Endodermal cell (in vitro differentiated cells): ENCODE measurements at regions not wholly inside any gene's neighbourhood (a gene's known extent, or its start where the extent isn't known, plus 50 kb on each side); places are given as distances from the start of the nearest gene placed in this dataset.

Experiments
- DNase-seq: peaks from one replicate; pipeline ENCODE4 v3.0.0-alpha.2; 2017
- H3K27ac ChIP-seq: 2 replicates; pipeline ENCODE4 v1.5.1; 2013; ENCODE audit warnings: mild to moderate bottlenecking, low read depth, low read length, moderate library complexity
- H3K27me3 ChIP-seq: 2 replicates; pipeline ENCODE4 v1.6.1; 2013; ENCODE audit warnings: mild to moderate bottlenecking, low read length, moderate library complexity; ENCODE audit not compliant: insufficient read depth, control insufficient read depth, poor library complexity, severe bottlenecking
- H3K36me3 ChIP-seq: 2 replicates; pipeline ENCODE4 v1.7.0; 2013; ENCODE audit warnings: mild to moderate bottlenecking, low read length, moderate library complexity; ENCODE audit not compliant: control insufficient read depth, insufficient read depth
- H3K4me1 ChIP-seq: one replicate; pipeline ENCODE4 v1.7.0; 2013; ENCODE audit warnings: low read length; ENCODE audit not compliant: control insufficient read depth, insufficient read depth
- H3K4me3 ChIP-seq: 2 replicates; pipeline ENCODE4 v1.5.1; 2013; ENCODE audit warnings: mild to moderate bottlenecking, low read length, moderate library complexity
- H3K9ac ChIP-seq: 2 replicates; pipeline ENCODE4 v1.6.1; 2013; ENCODE audit warnings: mild to moderate bottlenecking, low read length, moderate library complexity; ENCODE audit not compliant: poor library complexity, severe bottlenecking; ENCODE audit errors: extremely low read depth
- H3K9me3 ChIP-seq: 2 replicates; pipeline ENCODE4 v1.6.1; 2013; ENCODE audit warnings: mild to moderate bottlenecking, low read length, moderate library complexity; ENCODE audit not compliant: control insufficient read depth
- H3K27ac Mint-ChIP-seq: 2 replicates; pipeline ENCODE4 v1.8.0; 2020; ENCODE audit warnings: mixed read lengths
- H3K27me3 Mint-ChIP-seq: 2 replicates; pipeline ENCODE4 v1.8.0; 2021; ENCODE audit warnings: mild to moderate bottlenecking, mixed read lengths; ENCODE audit not compliant: insufficient read depth
- H3K36me3 Mint-ChIP-seq: 2 replicates; pipeline ENCODE4 v1.8.0; 2020; ENCODE audit warnings: low read depth, mixed read lengths
- H3K4me1 Mint-ChIP-seq: 2 replicates; pipeline ENCODE4 v1.8.0; 2020; ENCODE audit warnings: mixed read lengths
- H3K4me3 Mint-ChIP-seq: 2 replicates; pipeline ENCODE4 v1.8.0; 2020; ENCODE audit warnings: mild to moderate bottlenecking, moderate library complexity, mixed read lengths
- H3K9me3 Mint-ChIP-seq: 2 replicates; pipeline ENCODE4 v1.8.0; 2020; ENCODE audit warnings: mild to moderate bottlenecking, mixed read lengths
- CTCF ChIP-seq: fragments of 200-600 bp; sonication (generic); conservative IDR thresholded peaks from 2 replicates; pipeline ENCODE4 v1.5.0; 2021; ENCODE audit warnings: antibody characterized with exemption, mild to moderate bottlenecking
- WGBS, 2 experiments: methylation state at CpG; one replicate each; pipeline versions ENCODE4 v1.1.5 to v1.1.7; 2013; ENCODE audit warnings: missing lambda C conversion rate in 2 of 2, mixed read lengths in 1 of 2; ENCODE audit not compliant: insufficient coverage in 1 of 2, insufficient read length in 1 of 2; 5-methylcytosine and 5-hydroxymethylcytosine counted together

GRCh38 chr2:40625849-40626248, 174.0 kb upstream of the SLC8A1 start:
- WGBS, 2 experiments = 91% methylated on average over 2 of the region's 3 CpGs; no CpG with 5 or more reads in 1 of the 2 experiments
- no peak overlapping the region for H3K4me3 ChIP-seq
- no peak overlapping the region for H3K27ac ChIP-seq
- no peaks in the 10 kb centered on the region for H3K36me3 ChIP-seq
- H3K4me1 ChIP-seq = no peaks in the 10 kb centered on the region
- DNase-seq = no peak
- H3K9ac ChIP-seq = no peak overlapping the region
- H3K27me3 ChIP-seq = peaks cover 5% of the 10 kb centered on the region
- Mint-ChIP-seq H3K4me1 (no peaks in the 10 kb centered on the region), H3K27me3 (peaks cover 3% of the 10 kb centered on the region), H3K27ac (no peak overlapping the region), H3K36me3 (no peaks in the 10 kb centered on the region), H3K9me3 (no peaks in the 10 kb centered on the region), H3K4me3 (no peak overlapping the region)
- TF ChIP-seq CTCF = no peak
- H3K9me3 ChIP-seq = no peaks in the 10 kb centered on the region

- DNase-seq = no peak
- Mint-ChIP-seq H3K27ac (no peak overlapping the region), H3K4me1 (no peaks in the 10 kb centered on the region), H3K4me3 (no peak overlapping the region), H3K36me3 (no peaks in the 10 kb centered on the region), H3K9me3 (no peaks in the 10 kb centered on the region), H3K27me3 (peaks cover 3% of the 10 kb centered on the region)
- H3K4me1 ChIP-seq = no peaks in the 10 kb centered on the region
- no peak overlapping the region for H3K27ac ChIP-seq
- TF ChIP-seq CTCF = no peak
- WGBS, 2 experiments = 0 to 57% methylated on average over 1 to 3 of the region's 3 CpGs
- no peaks in the 10 kb centered on the region for H3K9me3 ChIP-seq
- peaks cover 5% of the 10 kb centered on the region for H3K27me3 ChIP-seq
- no peaks in the 10 kb centered on the region for H3K36me3 ChIP-seq
- no peak overlapping the region for H3K9ac ChIP-seq
- no peak overlapping the region for H3K4me3 ChIP-seq
Measured at GRCh38 chr2:40628556-40628955, 176.7 kb upstream of the SLC8A1 start.

- 81 to 100% methylated on average over 2 to 4 of the region's 4 CpGs for WGBS, 2 experiments
- H3K27ac Mint-ChIP-seq = no peak overlapping the region
- H3K27me3 ChIP-seq = peaks cover 5% of the 10 kb centered on the region
Measured at GRCh38 chr2:40629768-40630434, 178.0 kb upstream of the SLC8A1 start.

More at GRCh38 chr2:40629768-40630434, 178.0 kb upstream of the SLC8A1 start:
- H3K9me3 Mint-ChIP-seq = no peaks in the 10 kb centered on the region
- H3K36me3 ChIP-seq = no peaks in the 10 kb centered on the region
- TF ChIP-seq CTCF = no peak
- H3K36me3 Mint-ChIP-seq = no peaks in the 10 kb centered on the region
- no peaks in the 10 kb centered on the region for H3K4me1 ChIP-seq
- no peak overlapping the region for H3K4me3 ChIP-seq
- H3K4me3 Mint-ChIP-seq = no peak overlapping the region
- DNase-seq = no peak
- no peak overlapping the region for H3K27ac ChIP-seq
- H3K4me1 Mint-ChIP-seq = no peaks in the 10 kb centered on the region
- no peak overlapping the region for H3K9ac ChIP-seq
- no peaks in the 10 kb centered on the region for H3K9me3 ChIP-seq
- H3K27me3 Mint-ChIP-seq = peaks cover 3% of the 10 kb centered on the region
